WTC11 (cell line): ENCODE measurements at regions not wholly inside any gene's neighbourhood (a gene's known extent, or its start where the extent isn't known, plus 50 kb on each side); places are given as distances from the start of the nearest gene placed in this dataset.

ENCODE experiments used
- ATAC-seq: fragments of 200-7000 bp; cut with Tn5 transposase; 2 replicates; pipeline ENCODE4 v1.10.0; 2021; ENCODE audit warnings: mild to moderate bottlenecking, moderate library complexity
- CTCF ChIA-PET: fragments of 300-600 bp; sonication (Branson Sonifier 250); formaldehyde crosslinking; loops from one replicate; lab custom pipeline; 2021; ENCODE audit warnings: antibody characterized with exemption; lab: Charles Lee
- POLR2A ChIA-PET: fragments of 350-600 bp; sonication (Branson Sonifier 250); formaldehyde crosslinking; loops from one replicate; lab custom pipeline; 2021; ENCODE audit warnings: antibody characterized with exemption; lab: Charles Lee
- DNase-seq: peaks from one replicate; pipeline ENCODE4 v3.0.0; 2021; ENCODE audit warnings: low spot score
- H3K27ac Mint-ChIP-seq: 2 replicates; pipeline ENCODE4 v1.8.0; 2021; ENCODE audit warnings: mixed read lengths
- H3K27me3 Mint-ChIP-seq: 2 replicates; pipeline ENCODE4 v1.8.0; 2021; ENCODE audit warnings: low read depth, mild to moderate bottlenecking, moderate library complexity, mixed read lengths
- H3K36me3 Mint-ChIP-seq: 2 replicates; pipeline ENCODE4 v1.8.0; 2021; ENCODE audit warnings: mixed read lengths
- H3K4me1 Mint-ChIP-seq: 2 replicates; pipeline ENCODE4 v1.8.0; 2022; ENCODE audit warnings: mixed read lengths
- H3K4me3 Mint-ChIP-seq: 2 replicates; pipeline ENCODE4 v1.8.0; 2021; ENCODE audit warnings: mild to moderate bottlenecking, moderate library complexity, mixed read lengths
- H3K9me3 Mint-ChIP-seq: 2 replicates; pipeline ENCODE4 v1.8.0; 2021; ENCODE audit warnings: mixed read lengths
- CREM ChIP-seq: sonication (generic); formaldehyde crosslinking; IDR thresholded peaks from 2 replicates; pipeline ENCODE4 v1.8.1; 2022; ENCODE audit warnings: mild to moderate bottlenecking, missing genetic modification reagents, moderate library complexity
- EMX1 ChIP-seq: fragments of 250-450 bp; sonication (Bioruptor Pico); IDR thresholded peaks from 2 replicates; pipeline ENCODE4 v1.8.0; 2021; ENCODE audit warnings: mild to moderate bottlenecking
- ESRRA ChIP-seq: sonication (generic); formaldehyde crosslinking; IDR thresholded peaks from 2 replicates; pipeline ENCODE4 v1.8.1; 2022; ENCODE audit warnings: mild to moderate bottlenecking, missing genetic modification reagents, borderline replicate concordance
- FOXJ3 ChIP-seq: sonication (generic); formaldehyde crosslinking; IDR thresholded peaks from 2 replicates; pipeline ENCODE4 v1.9.0; 2021; ENCODE audit warnings: missing genetic modification reagents, mild to moderate bottlenecking, borderline replicate concordance
- GABPB1 ChIP-seq: sonication (generic); formaldehyde crosslinking; IDR thresholded peaks from 2 replicates; pipeline ENCODE4 v1.8.1; 2023; ENCODE audit warnings: mild to moderate bottlenecking, missing genetic modification reagents
- IRF2 ChIP-seq: sonication (generic); formaldehyde crosslinking; IDR thresholded peaks from 2 replicates; pipeline ENCODE4 v1.8.0; 2022; ENCODE audit warnings: low read depth, missing genetic modification reagents, borderline replicate concordance
- NFE2L1 ChIP-seq: sonication (generic); formaldehyde crosslinking; IDR thresholded peaks from 2 replicates; pipeline ENCODE4 v1.8.1; 2023; ENCODE audit warnings: missing genetic modification reagents
- SOX15 ChIP-seq: fragments of 250-450 bp; sonication (Bioruptor Pico); IDR thresholded peaks from 2 replicates; pipeline ENCODE4 v1.9.0; 2021; ENCODE audit warnings: mild to moderate bottlenecking
- ZNF121 ChIP-seq: sonication (generic); formaldehyde crosslinking; IDR thresholded peaks from 2 replicates; pipeline ENCODE4 v1.8.0; 2023; ENCODE audit warnings: missing genetic modification reagents
- ZNF138 ChIP-seq: sonication (generic); formaldehyde crosslinking; conservative IDR thresholded peaks from 2 replicates; pipeline ENCODE4 v1.8.1; 2022; ENCODE audit warnings: mild to moderate bottlenecking, moderate library complexity, missing genetic modification reagents
- ZNF232 ChIP-seq: sonication (generic); formaldehyde crosslinking; IDR thresholded peaks from 2 replicates; pipeline ENCODE4 v1.8.0; 2022; ENCODE audit warnings: mild to moderate bottlenecking, missing genetic modification reagents
- ZNF317 ChIP-seq: sonication (generic); formaldehyde crosslinking; IDR thresholded peaks from 2 replicates; pipeline ENCODE4 v1.8.1; 2023; ENCODE audit warnings: low read depth, mild to moderate bottlenecking, moderate library complexity, missing genetic modification reagents, borderline replicate concordance
- TF ChIP-seq, protein P1 (sequence below): fragments of 250-450 bp; sonication (Bioruptor Pico); IDR thresholded peaks from 2 replicates; pipeline ENCODE4 v2.1.2; 2022; ENCODE audit warnings: mild to moderate bottlenecking, moderate library complexity
- TF ChIP-seq, protein P2 (sequence below): fragments of 250-450 bp; sonication (Bioruptor Pico); IDR thresholded peaks from 2 replicates; pipeline ENCODE4 v1.9.0; 2021; ENCODE audit warnings: moderate library complexity, mild to moderate bottlenecking, inconsistent platforms, borderline replicate concordance
- TF ChIP-seq, protein P3 (sequence below): sonication (generic); formaldehyde crosslinking; IDR thresholded peaks from 2 replicates; pipeline ENCODE4 v1.8.1; 2023; ENCODE audit warnings: mild to moderate bottlenecking, missing genetic modification reagents
- TF ChIP-seq, protein P4 (sequence below): sonication (generic); formaldehyde crosslinking; IDR thresholded peaks from 2 replicates; pipeline ENCODE4 v1.8.0; 2022; ENCODE audit warnings: mild to moderate bottlenecking, missing genetic modification reagents
- TF ChIP-seq, protein P5 (sequence below): sonication (generic); formaldehyde crosslinking; IDR thresholded peaks from 2 replicates; pipeline ENCODE4 v1.8.1; 2022; ENCODE audit warnings: missing genetic modification reagents, borderline replicate concordance
- TF ChIP-seq, protein P6 (sequence below): sonication (generic); formaldehyde crosslinking; IDR thresholded peaks from 2 replicates; pipeline ENCODE4 v1.8.1; 2023; ENCODE audit warnings: mild to moderate bottlenecking, missing genetic modification reagents, moderate library complexity
- TF ChIP-seq, protein P7 (sequence below): sonication (generic); formaldehyde crosslinking; IDR thresholded peaks from 2 replicates; pipeline ENCODE4 v1.8.1; 2023; ENCODE audit warnings: mild to moderate bottlenecking, missing genetic modification reagents
- TF ChIP-seq, protein P8 (sequence below): fragments of 250-450 bp; sonication (Bioruptor Pico); IDR thresholded peaks from 2 replicates; pipeline ENCODE4 v1.9.0; 2021; ENCODE audit warnings: mild to moderate bottlenecking
- TF ChIP-seq, protein P9 (sequence below): sonication (generic); formaldehyde crosslinking; IDR thresholded peaks from 2 replicates; pipeline ENCODE4 v1.8.1; 2022; ENCODE audit warnings: low read depth, mild to moderate bottlenecking, moderate library complexity, missing genetic modification reagents, borderline replicate concordance
- TF ChIP-seq, protein P10 (sequence below): fragments of 250-450 bp; sonication (Bioruptor Pico); conservative IDR thresholded peaks from 2 replicates; pipeline ENCODE4 v1.9.0; 2021; ENCODE audit warnings: mild to moderate bottlenecking

DNA sequence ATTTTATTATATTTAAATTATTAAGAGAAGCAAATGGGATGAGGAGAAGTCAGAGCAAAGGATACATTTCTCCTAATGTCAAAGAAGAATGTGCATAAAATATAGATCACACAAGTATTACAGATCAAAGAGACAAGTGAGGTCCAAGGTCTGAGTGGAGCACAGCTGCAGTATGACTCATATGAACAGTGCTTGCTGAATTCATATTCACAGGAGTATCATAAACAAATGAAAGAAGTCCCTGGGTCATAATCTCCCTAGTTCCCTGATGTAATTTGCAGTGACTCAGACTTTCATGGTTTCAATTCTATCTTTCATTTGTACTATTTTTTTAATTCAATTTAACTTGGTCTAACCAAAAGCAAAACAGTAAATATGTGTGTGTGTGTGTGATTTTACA, 499.0 kb upstream of the CCDC179 start:
- H3K36me3 Mint-ChIP-seq = peaks cover 5% of the 10 kb centered on the region; the same call in 1 of the 2 replicates
- CTCF ChIA-PET = no interaction called here
- 0 out of 2 replicates have a peak, but pooled peaks cover 2% of the 10 kb centered on the region for H3K4me1 Mint-ChIP-seq
- no peak overlapping the region for H3K4me3 Mint-ChIP-seq
- POLR2A ChIA-PET = no interaction called here
- H3K27me3 Mint-ChIP-seq = no peaks in the 10 kb centered on the region
- TF ChIP-seq, protein P1, sequence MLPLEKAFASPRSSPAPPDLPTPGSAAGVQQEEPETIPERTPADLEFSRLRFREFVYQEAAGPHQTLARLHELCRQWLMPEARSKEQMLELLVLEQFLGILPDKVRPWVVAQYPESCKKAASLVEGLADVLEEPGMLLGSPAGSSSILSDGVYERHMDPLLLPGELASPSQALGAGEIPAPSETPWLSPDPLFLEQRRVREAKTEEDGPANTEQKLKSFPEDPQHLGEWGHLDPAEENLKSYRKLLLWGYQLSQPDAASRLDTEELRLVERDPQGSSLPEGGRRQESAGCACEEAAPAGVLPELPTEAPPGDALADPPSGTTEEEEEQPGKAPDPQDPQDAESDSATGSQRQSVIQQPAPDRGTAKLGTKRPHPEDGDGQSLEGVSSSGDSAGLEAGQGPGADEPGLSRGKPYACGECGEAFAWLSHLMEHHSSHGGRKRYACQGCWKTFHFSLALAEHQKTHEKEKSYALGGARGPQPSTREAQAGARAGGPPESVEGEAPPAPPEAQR (CRISPR knock-in tag) = no peak
- TF ChIP-seq ZNF232 (CRISPR knock-in tag) (no peak), ZNF317 (no peak), FOXJ3 (CRISPR knock-in tag) (no peak), NFE2L1 (no peak), SOX15 (CRISPR knock-in tag) (no peak), CREM (CRISPR knock-in tag) (no peak), ZNF121 (CRISPR knock-in tag) (no peak)
- TF ChIP-seq, protein P2, sequence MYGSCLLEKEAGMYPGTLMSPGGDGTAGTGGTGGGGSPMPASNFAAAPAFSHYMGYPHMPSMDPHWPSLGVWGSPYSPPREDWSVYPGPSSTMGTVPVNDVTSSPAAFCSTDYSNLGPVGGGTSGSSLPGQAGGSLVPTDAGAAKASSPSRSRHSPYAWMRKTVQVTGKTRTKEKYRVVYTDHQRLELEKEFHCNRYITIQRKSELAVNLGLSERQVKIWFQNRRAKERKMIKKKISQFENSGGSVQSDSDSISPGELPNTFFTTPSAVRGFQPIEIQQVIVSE = no peak
- TF ChIP-seq, protein P3, sequence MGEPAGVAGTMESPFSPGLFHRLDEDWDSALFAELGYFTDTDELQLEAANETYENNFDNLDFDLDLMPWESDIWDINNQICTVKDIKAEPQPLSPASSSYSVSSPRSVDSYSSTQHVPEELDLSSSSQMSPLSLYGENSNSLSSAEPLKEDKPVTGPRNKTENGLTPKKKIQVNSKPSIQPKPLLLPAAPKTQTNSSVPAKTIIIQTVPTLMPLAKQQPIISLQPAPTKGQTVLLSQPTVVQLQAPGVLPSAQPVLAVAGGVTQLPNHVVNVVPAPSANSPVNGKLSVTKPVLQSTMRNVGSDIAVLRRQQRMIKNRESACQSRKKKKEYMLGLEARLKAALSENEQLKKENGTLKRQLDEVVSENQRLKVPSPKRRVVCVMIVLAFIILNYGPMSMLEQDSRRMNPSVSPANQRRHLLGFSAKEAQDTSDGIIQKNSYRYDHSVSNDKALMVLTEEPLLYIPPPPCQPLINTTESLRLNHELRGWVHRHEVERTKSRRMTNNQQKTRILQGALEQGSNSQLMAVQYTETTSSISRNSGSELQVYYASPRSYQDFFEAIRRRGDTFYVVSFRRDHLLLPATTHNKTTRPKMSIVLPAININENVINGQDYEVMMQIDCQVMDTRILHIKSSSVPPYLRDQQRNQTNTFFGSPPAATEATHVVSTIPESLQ (CRISPR knock-in tag) = no peak
- TF ChIP-seq, protein P4, sequence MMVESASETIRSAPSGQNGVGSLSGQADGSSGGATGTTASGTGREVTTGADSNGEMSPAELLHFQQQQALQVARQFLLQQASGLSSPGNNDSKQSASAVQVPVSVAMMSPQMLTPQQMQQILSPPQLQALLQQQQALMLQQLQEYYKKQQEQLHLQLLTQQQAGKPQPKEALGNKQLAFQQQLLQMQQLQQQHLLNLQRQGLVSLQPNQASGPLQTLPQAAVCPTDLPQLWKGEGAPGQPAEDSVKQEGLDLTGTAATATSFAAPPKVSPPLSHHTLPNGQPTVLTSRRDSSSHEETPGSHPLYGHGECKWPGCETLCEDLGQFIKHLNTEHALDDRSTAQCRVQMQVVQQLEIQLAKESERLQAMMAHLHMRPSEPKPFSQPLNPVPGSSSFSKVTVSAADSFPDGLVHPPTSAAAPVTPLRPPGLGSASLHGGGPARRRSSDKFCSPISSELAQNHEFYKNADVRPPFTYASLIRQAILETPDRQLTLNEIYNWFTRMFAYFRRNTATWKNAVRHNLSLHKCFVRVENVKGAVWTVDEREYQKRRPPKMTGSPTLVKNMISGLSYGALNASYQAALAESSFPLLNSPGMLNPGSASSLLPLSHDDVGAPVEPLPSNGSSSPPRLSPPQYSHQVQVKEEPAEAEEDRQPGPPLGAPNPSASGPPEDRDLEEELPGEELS (CRISPR knock-in tag) = no peak
- DNase-seq (no peak), ATAC-seq (no peak)
- peaks cover 23% of the 10 kb centered on the region for H3K9me3 Mint-ChIP-seq
- H3K27ac Mint-ChIP-seq = no peak overlapping the region

DNA sequence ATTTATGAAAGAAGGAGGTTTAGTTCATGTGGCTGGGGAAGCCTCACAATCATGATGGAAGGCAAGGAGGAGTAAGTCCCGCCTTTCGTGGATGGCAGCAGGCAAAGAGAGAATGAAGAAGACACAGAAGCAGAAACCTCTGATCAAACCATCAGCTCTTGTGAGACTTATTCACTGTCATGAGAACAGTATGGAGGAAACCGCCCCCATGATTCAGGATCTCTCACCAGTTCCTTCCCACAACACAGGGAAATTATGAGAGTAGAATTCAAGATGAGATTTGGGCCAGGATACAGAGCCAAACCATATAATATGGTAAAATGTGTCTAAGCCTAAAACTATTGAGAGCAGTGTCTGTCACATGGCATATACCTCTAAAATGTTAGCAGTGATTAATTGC, 503.8 kb upstream of the CCDC179 start:
- ChIA-PET CTCF (no interaction called here), POLR2A (no interaction called here)
- H3K27ac Mint-ChIP-seq = no peak overlapping the region
- ATAC-seq (no peak), DNase-seq (no peak)
- peaks cover 5% of the 10 kb centered on the region; the same call in 1 of the 2 replicates for H3K36me3 Mint-ChIP-seq
- H3K27me3 Mint-ChIP-seq = no peaks in the 10 kb centered on the region
- peaks cover 31% of the 10 kb centered on the region for H3K9me3 Mint-ChIP-seq
- H3K4me3 Mint-ChIP-seq = no peak overlapping the region
- H3K4me1 Mint-ChIP-seq = peaks cover 8% of the 10 kb centered on the region
- no peak for TF ChIP-seq ZNF138 (CRISPR knock-in tag)
- TF ChIP-seq FOXJ3 (CRISPR knock-in tag) = no peak
- TF ChIP-seq, protein P5, sequence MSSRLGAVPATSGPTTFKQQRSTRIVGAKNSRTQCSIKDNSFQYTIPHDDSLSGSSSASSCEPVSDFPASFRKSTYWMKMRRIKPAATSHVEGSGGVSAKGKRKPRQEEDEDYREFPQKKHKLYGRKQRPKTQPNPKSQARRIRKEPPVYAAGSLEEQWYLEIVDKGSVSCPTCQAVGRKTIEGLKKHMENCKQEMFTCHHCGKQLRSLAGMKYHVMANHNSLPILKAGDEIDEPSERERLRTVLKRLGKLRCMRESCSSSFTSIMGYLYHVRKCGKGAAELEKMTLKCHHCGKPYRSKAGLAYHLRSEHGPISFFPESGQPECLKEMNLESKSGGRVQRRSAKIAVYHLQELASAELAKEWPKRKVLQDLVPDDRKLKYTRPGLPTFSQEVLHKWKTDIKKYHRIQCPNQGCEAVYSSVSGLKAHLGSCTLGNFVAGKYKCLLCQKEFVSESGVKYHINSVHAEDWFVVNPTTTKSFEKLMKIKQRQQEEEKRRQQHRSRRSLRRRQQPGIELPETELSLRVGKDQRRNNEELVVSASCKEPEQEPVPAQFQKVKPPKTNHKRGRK (CRISPR knock-in tag) = no peak
- TF ChIP-seq, protein P6, sequence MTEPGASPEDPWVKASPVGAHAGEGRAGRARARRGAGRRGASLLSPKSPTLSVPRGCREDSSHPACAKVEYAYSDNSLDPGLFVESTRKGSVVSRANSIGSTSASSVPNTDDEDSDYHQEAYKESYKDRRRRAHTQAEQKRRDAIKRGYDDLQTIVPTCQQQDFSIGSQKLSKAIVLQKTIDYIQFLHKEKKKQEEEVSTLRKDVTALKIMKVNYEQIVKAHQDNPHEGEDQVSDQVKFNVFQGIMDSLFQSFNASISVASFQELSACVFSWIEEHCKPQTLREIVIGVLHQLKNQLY (CRISPR knock-in tag) = no peak
- TF ChIP-seq, protein P7, sequence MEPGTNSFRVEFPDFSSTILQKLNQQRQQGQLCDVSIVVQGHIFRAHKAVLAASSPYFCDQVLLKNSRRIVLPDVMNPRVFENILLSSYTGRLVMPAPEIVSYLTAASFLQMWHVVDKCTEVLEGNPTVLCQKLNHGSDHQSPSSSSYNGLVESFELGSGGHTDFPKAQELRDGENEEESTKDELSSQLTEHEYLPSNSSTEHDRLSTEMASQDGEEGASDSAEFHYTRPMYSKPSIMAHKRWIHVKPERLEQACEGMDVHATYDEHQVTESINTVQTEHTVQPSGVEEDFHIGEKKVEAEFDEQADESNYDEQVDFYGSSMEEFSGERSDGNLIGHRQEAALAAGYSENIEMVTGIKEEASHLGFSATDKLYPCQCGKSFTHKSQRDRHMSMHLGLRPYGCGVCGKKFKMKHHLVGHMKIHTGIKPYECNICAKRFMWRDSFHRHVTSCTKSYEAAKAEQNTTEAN = no peak
- TF ChIP-seq, protein P8, sequence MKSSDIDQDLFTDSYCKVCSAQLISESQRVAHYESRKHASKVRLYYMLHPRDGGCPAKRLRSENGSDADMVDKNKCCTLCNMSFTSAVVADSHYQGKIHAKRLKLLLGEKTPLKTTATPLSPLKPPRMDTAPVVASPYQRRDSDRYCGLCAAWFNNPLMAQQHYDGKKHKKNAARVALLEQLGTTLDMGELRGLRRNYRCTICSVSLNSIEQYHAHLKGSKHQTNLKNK (CRISPR knock-in tag) = no peak
- no peak for TF ChIP-seq GABPB1 (CRISPR knock-in tag)
- TF ChIP-seq, protein P9, sequence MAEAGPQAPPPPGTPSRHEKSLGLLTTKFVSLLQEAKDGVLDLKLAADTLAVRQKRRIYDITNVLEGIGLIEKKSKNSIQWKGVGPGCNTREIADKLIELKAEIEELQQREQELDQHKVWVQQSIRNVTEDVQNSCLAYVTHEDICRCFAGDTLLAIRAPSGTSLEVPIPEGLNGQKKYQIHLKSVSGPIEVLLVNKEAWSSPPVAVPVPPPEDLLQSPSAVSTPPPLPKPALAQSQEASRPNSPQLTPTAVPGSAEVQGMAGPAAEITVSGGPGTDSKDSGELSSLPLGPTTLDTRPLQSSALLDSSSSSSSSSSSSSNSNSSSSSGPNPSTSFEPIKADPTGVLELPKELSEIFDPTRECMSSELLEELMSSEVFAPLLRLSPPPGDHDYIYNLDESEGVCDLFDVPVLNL = no peak
- TF ChIP-seq ESRRA (CRISPR knock-in tag) = no peak
- TF ChIP-seq, protein P10, sequence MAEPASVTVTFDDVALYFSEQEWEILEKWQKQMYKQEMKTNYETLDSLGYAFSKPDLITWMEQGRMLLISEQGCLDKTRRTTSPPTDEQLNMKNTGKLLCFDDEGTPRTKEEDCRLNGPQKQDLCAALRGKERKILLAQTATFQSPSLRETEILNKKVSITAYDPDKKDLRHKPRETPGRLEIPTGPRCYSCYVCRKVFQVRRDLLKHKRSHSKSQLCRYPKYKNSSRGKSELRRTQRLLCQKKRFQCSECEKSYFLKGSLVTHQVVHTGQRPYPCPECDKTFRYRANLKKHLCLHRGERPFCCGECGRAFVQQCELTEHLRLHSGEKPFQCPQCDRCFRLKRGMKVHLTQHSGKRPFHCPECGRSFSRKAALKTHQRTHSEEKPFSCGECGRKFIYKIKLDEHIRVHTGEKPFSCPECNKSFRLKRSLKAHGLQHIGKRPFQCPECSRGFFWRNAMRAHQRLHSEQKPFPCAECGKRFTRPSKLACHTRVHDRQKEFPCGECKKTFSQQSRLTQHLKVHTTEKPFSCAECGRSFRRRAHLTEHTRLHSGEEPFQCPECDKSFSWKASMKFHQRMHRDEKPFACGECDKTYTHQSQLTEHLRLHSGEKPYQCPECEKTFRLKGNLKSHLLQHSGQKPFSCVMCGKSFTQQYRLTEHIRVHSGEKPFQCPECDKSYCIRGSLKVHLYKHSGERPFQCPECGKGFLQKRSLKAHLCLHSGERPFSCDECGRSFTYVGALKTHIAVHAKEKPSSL (CRISPR knock-in tag) = no peak
- no peak for TF ChIP-seq EMX1
- no peak for TF ChIP-seq IRF2 (CRISPR knock-in tag)
